SK-N-SH treated with all-trans-retinoic acid at 6 μM for 48 hours (cell line): ENCODE measurements at regions not wholly inside any gene's neighbourhood (a gene's known extent, or its start where the extent isn't known, plus 50 kb on each side); places are given as distances from the start of the nearest gene placed in this dataset.

Experiments used
- BACH2 ChIP-seq: fragments of 250-450 bp; sonication (Bioruptor Pico); IDR thresholded peaks from 2 replicates; pipeline ENCODE4 v1.9.0; 2021; ENCODE audit warnings: mild to moderate bottlenecking, borderline replicate concordance
- CSDC2 ChIP-seq: fragments of 250-450 bp; sonication (Bioruptor Pico); IDR thresholded peaks from 2 replicates; pipeline ENCODE4 v1.5.0; 2020; ENCODE audit warnings: mild to moderate bottlenecking, moderate library complexity
- PATZ1 ChIP-seq: fragments of 250-450 bp; sonication (Bioruptor Pico); IDR thresholded peaks from 2 replicates; pipeline ENCODE4 v1.8.0; 2020; ENCODE audit warnings: mild to moderate bottlenecking, moderate library complexity, borderline replicate concordance
- ZC3H10 ChIP-seq: fragments of 250-450 bp; sonication (Bioruptor Pico); IDR thresholded peaks from 2 replicates; pipeline ENCODE4 v1.5.1; 2021; ENCODE audit warnings: mild to moderate bottlenecking, moderate library complexity

GRCh38 chr11:92473736-92474135 is 249.1 kb downstream of the FAT3 start:
- TF ChIP-seq BACH2 (no peak), ZC3H10 (CRISPR knock-in tag) (no peak), PATZ1 (no peak), CSDC2 (CRISPR knock-in tag) (no peak)
